GM19372 (cell line): ENCODE measurements at regions not wholly inside any gene's neighbourhood (a gene's known extent, or its start where the extent isn't known, plus 50 kb on each side); places are given as distances from the start of the nearest gene placed in this dataset.
"Not testable (repeated sequence)": the region's sequence is repeated elsewhere in the genome, so short reads cannot be mapped to it uniquely, and the experiment has no call there.

Experiments
- ATAC-seq: cut with Tn5 transposase; IDR thresholded peaks from one replicate; pipeline ENCODE4 v1.9.1; 2021; ENCODE audit warnings: mild to moderate bottlenecking, low read depth, moderate library complexity; ENCODE audit not compliant: unreplicated experiment

- ATAC-seq: no peak
These were observed 95.1 kb upstream of the OLIG2 start for GRCh38 chr21:32930673-32931072.

GRCh38 chr21:32934068-32934467 is 91.7 kb upstream of the OLIG2 start:
- not testable (repeated sequence) for ATAC-seq

DNA sequence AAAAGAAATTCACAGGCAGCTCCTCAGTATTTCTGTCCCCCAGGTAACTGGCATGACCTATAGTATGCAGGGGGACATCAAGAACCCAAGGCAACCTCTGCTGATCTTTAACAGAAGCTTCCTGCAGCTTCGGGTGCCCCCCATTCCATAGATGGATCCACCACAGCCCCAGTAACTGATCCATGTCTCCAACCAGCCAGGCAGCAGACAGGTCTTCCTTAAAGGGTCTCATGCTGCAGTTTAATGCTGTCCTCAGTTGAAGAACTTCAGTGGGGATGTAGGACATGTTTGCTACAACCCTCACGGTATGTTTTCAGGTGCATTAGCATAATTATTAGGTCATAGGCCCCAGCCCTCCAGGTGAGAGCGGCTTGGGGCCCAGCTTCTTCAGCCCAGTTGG is 90.9 kb upstream of the OLIG2 start:
- no peak for ATAC-seq

DNA sequence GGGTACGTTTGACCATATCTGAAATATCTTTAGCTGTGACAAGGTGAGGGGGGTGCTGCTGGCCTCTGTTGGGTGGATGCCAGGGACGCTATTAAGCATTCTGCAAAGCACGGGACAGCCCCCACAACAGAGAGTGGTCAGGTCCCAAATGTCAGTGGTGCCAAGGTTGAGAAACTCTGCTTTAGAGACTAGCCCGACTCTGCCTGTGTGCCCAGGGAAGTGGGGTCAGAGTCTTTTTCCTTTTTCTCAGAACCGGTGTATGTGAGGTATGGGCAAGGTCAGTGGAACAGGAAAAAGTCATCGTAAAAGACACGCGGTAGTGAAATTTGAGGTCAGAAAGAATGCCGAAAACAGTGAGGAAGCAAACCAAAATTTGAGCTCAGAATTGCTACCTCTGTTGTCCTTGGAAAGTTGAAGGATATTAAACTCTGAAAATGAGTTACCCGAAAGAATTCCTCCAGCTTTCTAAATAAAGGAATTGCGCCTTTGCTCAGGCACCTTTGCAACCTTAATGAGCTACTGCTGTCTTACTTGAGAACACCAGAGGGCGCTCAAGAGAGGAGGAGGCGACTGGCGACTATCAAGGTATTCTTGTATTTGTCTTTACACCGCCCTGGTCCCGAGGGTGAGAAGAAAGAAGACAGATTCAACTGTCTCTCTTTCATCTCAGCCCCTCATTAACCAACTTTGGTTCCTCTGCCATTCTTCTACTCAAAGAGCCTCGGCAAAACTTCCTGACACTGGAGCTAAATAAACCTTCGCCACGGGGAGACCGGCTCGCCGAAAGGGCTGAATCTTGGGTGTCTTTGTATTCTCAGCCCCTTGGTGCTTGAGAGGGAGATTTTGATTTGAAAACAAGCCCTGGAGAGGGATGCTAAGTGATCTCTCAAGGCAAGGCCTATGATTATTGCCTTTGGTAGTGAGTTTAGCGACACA is 85.4 kb upstream of the OLIG2 start:
- no peak for ATAC-seq

GRCh38 chr21:32941263-32941662 is 84.5 kb upstream of the OLIG2 start:
- ATAC-seq: no peak

GRCh38 chr21:32946654-32947053 is 79.1 kb upstream of the OLIG2 start:
- no peak for ATAC-seq

DNA sequence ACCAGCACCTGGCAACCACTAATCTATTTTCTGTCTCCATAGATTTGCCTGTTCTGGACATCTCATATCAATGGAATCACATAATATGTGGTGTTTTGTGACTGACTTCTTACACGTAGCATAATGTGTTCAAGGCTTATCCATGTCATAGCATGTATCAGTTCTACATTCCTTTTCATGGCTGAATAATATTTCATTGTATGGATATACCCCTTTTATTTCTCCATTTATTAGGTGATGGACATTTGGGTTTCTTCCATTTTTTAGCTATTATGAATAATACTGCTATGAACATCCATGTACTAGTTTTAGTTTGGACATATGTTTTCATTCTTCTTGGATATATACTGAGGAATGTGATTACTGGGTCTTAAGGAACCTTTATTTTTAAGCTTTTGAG is 78.0 kb upstream of the OLIG2 start:
- no peak for ATAC-seq

GRCh38 chr21:32949701-32950100 is 76.0 kb upstream of the OLIG2 start:
- no peak for ATAC-seq

- ATAC-seq: no peak
These were observed 74.7 kb upstream of the OLIG2 start for GRCh38 chr21:32951041-32951440.

- no peak for ATAC-seq
These were observed 71.4 kb upstream of the OLIG2 start for GRCh38 chr21:32954353-32954752.

DNA sequence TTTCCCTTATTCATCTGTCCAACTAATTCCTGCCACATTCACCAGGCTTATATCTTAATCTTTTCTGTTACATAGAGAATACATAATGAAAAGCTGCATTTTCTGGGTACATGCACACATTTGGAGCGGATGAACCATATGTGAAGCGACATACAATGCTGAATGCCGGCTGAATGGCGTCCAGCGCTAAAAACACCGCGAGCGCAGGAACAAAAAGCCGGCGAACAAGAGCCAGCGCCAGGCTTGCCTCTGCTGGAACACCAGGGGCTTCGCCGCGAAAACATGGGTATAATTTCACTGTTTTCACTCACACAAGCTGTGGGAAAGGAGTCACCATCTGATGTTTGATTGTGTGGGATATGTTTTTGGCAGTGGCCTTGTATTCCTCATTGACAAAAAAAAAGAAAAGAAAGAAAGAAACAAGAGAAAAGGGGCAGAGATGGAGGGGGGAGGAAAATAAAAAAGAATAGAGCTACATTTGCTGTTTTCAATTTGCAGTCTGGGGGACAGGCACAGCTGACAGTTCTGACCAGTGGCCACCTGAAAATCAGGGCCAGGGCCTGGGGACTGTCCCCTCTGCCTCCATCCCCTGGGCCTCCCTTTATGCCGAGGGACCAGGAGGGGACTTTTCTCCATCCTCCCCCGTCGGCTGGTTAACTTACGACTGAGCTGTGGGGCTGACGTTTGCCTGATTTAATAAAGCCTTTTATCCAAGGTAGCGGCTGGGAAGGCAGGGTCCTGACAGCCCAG is 70.2 kb upstream of the OLIG2 start:
- ATAC-seq: no peak

- ATAC-seq: no peak
These were observed 69.6 kb upstream of the OLIG2 start for GRCh38 chr21:32956061-32956656.

DNA sequence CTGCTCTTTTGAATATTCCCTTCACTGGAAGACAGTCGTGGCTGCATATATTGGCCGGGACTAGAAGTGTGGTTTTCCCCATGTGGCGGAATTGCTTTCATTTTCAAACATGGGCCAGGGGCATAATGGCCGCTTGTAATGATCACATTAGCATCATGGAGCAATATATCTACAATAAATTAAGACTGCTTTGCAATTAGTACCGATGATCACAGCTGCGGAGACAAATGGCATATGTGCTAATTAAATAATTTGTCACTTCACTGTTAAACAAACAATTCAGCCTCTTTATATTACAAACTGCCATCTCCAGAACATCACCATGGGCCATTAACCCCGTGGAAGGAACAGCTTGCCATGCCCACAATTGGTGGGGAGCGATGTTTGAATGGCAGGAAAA is 68.2 kb upstream of the OLIG2 start:
- ATAC-seq: no peak

DNA sequence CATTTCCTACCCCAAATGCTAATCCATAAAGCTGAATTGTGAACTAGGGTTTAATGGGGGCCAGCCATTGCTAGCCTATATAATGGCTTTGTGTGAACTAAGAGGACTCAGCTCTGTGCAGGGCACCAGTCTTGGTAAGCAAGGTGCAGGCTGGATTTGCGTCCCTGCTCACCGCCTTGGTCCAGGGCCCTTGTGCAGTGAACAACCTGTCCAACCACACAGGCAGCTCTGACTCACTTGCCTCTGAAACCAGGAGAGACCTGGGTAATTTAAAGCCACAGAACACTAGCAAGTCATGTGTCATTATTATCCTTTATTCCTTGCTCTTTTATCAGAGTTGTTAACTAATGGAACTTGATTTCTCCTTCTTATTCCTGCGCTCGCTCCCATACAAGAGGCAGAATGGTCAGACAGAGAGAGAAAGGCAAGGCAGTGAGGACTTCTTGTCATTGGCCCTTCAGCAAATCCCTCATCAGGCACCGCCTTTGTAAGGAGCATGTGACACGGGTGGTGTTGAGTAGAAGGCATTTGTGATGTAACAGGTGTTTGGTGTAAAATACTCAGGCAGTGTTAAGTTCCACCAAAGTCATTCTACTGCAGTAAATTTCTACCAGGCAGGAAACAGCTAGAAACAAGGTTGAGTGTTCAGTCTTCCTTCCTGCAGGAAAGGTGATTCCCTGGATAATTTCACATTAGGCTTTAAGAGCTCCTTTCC is 67.3 kb upstream of the OLIG2 start:
- no peak for ATAC-seq

- no peak for ATAC-seq
These were observed 63.5 kb upstream of the OLIG2 start for GRCh38 chr21:32962268-32962667.

- no peak for ATAC-seq
These were observed 60.5 kb upstream of the OLIG2 start for GRCh38 chr21:32965129-32965680.

DNA sequence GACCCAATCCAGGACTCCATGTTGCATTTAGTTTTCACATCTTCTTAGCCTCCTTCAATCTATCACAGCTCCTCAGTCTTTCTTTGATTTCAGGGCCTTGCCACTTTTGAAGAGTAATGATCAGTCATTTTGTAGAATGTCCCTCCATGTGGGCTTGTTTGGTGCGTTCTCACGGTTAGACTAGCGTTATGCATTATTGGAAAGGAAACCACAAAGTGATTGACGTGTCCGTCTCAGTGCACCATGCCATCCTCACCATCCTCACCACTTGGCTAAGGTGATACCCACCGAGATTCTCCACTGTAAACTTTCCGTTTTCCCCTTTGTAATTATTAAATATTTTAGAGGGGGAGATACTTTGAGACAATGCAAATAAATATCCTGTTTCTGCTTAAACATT is 59.6 kb upstream of the OLIG2 start:
- no peak for ATAC-seq

DNA sequence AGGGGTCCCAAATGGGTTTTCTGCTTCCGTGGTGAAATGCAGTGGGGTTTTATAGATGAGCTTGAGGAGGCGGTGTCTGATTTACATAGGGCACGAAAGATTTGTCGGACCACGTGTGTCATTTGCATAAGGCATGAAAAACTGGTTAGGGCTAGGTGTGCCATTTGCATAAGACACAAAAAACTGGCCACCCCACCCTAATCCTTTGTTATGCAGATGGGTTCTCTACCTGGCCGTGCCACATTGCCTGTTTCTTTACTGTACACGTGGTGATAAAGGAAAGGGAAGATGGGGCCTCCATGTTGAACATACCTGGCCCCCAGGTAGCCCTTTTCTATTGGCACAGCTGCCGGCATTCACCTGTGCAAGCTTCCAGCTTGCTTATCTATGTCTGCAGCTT is 57.6 kb upstream of the OLIG2 start:
- not testable (repeated sequence) for ATAC-seq

GRCh38 chr21:32974653-32975052 is 51.1 kb upstream of the OLIG2 start:
- ATAC-seq: no peak

DNA sequence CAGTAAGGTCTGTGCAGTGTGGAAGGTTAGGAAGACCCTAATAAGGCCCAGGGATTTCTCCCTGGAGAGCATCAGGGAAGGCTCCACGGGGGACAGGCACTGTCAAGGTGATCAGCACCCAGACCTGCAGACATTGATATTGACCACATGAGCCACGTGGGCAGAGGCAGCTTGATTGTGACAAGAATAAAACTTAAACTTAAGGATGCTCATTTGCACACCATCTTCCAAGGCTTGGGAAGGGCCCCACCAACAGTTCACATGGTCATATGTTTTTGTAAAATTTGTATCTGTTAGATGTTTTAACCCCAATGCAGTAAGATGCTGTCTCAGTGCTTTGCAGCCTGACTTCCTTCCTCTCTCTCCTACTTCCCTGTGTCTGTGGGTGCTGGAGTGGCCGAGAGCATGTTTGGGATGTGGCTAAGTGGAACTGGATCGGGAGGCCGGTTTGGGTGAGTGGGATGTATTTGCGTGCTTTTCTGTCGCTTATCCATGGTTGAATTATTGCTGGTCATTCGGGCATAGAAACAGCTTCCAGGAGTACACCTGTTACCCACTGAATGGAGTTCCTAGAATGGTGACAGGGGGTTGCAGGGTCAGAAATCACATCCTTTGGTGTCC is 49.8 kb upstream of the OLIG2 start:
- no peak for ATAC-seq
